ENCODE measurements at regions not wholly inside any gene's neighbourhood (a gene's known extent, or its start where the extent isn't known, plus 50 kb on each side); places are given as distances from the start of the nearest gene placed in this dataset.

DNA sequence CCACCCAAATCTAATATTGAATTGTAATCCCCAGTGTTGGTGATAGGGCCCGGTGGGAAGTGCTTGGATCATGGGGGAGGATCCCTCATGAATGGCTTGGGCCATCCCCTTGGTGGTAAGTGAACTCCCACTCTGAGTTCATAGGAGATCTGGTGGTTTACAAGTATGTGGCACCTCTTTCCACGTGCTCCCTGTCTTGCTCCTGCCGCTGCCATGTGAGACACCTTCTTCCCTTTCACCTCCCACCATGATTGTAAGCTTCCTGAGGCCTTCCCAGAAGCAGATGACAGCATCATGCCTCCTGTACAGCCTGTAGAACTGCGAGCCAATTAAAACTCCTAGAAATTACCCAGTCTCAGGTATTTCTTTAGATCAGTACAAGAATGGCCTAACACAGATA, 150.8 kb downstream of the SH3BGRL2 start:
- H3K4me1 Mint-ChIP-seq (ENCODE audit: unreplicated experiment): peaks cover 8% of the 10 kb centered on the region
- no peaks in the 10 kb centered on the region for H3K36me3 Mint-ChIP-seq
- no peak for TF ChIP-seq CTCF (conservative IDR thresholded peaks at IDR 0.05)
- no peaks in the 10 kb centered on the region for H3K9me3 Mint-ChIP-seq
- H3K27ac Mint-ChIP-seq: no peak overlapping the region
- DNase-seq (ENCODE audit: extremely low spot score, unreplicated experiment): no peak
- no peaks in the 10 kb centered on the region for H3K27me3 Mint-ChIP-seq
- H3K4me3 Mint-ChIP-seq: no peak overlapping the region

- H3K27ac Mint-ChIP-seq: no peak overlapping the region
- no peaks in the 10 kb centered on the region for H3K9me3 Mint-ChIP-seq
- H3K27me3 Mint-ChIP-seq: no peaks in the 10 kb centered on the region
- DNase-seq (ENCODE audit: extremely low spot score, unreplicated experiment): no peak
- no peak overlapping the region for H3K4me3 Mint-ChIP-seq
- H3K36me3 Mint-ChIP-seq: no peaks in the 10 kb centered on the region
- peaks cover 13% of the 10 kb centered on the region for H3K4me1 Mint-ChIP-seq (ENCODE audit: unreplicated experiment)
- no peak for TF ChIP-seq CTCF (conservative IDR thresholded peaks at IDR 0.05)
These were observed 149.8 kb downstream of the SH3BGRL2 start for GRCh38 chr6:79780881-79781280.

- no peak for TF ChIP-seq CTCF (conservative IDR thresholded peaks at IDR 0.05)
- no peak for DNase-seq (ENCODE audit: extremely low spot score, unreplicated experiment)
- Mint-ChIP-seq H3K4me1 (ENCODE audit: unreplicated experiment) (peaks cover 13% of the 10 kb centered on the region), H3K36me3 (no peaks in the 10 kb centered on the region), H3K27ac (no peak overlapping the region), H3K4me3 (no peak overlapping the region), H3K9me3 (no peaks in the 10 kb centered on the region), H3K27me3 (no peaks in the 10 kb centered on the region)
These were observed 147.7 kb downstream of the SH3BGRL2 start for GRCh38 chr6:79778816-79779215.

- Mint-ChIP-seq H3K36me3 (no peaks in the 10 kb centered on the region), H3K4me1 (ENCODE audit: unreplicated experiment) (peaks cover 13% of the 10 kb centered on the region), H3K9me3 (no peaks in the 10 kb centered on the region), H3K27ac (no peak overlapping the region), H3K4me3 (peak overlapping the region; percentile 81), H3K27me3 (no peaks in the 10 kb centered on the region)
- TF ChIP-seq CTCF (conservative IDR thresholded peaks at IDR 0.05): peak; percentile 98
- DNase-seq (ENCODE audit: extremely low spot score, unreplicated experiment): peak; percentile 86
These were observed 146.8 kb downstream of the SH3BGRL2 start for GRCh38 chr6:79777713-79778579.

- H3K4me1 Mint-ChIP-seq (ENCODE audit: unreplicated experiment): peaks cover 13% of the 10 kb centered on the region
- no peak overlapping the region for H3K4me3 Mint-ChIP-seq
- H3K27me3 Mint-ChIP-seq: no peaks in the 10 kb centered on the region
- no peak overlapping the region for H3K27ac Mint-ChIP-seq
- H3K9me3 Mint-ChIP-seq: no peaks in the 10 kb centered on the region
- no peaks in the 10 kb centered on the region for H3K36me3 Mint-ChIP-seq
- no peak for DNase-seq (ENCODE audit: extremely low spot score, unreplicated experiment)
- no peak for TF ChIP-seq CTCF (conservative IDR thresholded peaks at IDR 0.05)
These were observed 144.9 kb downstream of the SH3BGRL2 start for GRCh38 chr6:79776076-79776475.

Data from type B pancreatic cell (in vitro differentiated cells).